Epidermal melanocyte (primary cell): ENCODE measurements at regions not wholly inside any gene's neighbourhood (a gene's known extent, or its start where the extent isn't known, plus 50 kb on each side); places are given as distances from the start of the nearest gene placed in this dataset.

Experiments used
- DNase-seq: peaks from one replicate; pipeline ENCODE4 v3.0.0; 2011; ENCODE audit warnings: low spot score; ENCODE audit not compliant: insufficient read length

GRCh38 chr13:48761256-48761655, 107.5 kb downstream of the CYSLTR2 start:
- DNase-seq: no peak

GRCh38 chr13:48769107-48769704, 115.5 kb downstream of the CYSLTR2 start:
- DNase-seq: no peak

- no peak for DNase-seq
These were observed 116.6 kb downstream of the CYSLTR2 start for GRCh38 chr13:48770372-48770771.

- DNase-seq: no peak
These were observed 119.2 kb downstream of the CYSLTR2 start for GRCh38 chr13:48772908-48773307.

- DNase-seq: no peak
These were observed 120.0 kb downstream of the CYSLTR2 start for GRCh38 chr13:48773531-48774275.

GRCh38 chr13:48775285-48775684, 121.6 kb downstream of the CYSLTR2 start:
- DNase-seq: no peak

GRCh38 chr13:48775804-48776203, 122.1 kb downstream of the CYSLTR2 start:
- no peak for DNase-seq

GRCh38 chr13:48776401-48776800, 122.7 kb downstream of the CYSLTR2 start:
- DNase-seq: no peak

- no peak for DNase-seq
These were observed 124.9 kb downstream of the CYSLTR2 start for GRCh38 chr13:48778610-48779009.

- DNase-seq: no peak
These were observed 127.1 kb downstream of the CYSLTR2 start for GRCh38 chr13:48780713-48781341.

GRCh38 chr13:48782429-48782840, 128.7 kb downstream of the CYSLTR2 start:
- no peak for DNase-seq

- peak; percentile 43 for DNase-seq
These were observed 129.5 kb downstream of the CYSLTR2 start for GRCh38 chr13:48783181-48783630.

GRCh38 chr13:48783695-48784230, 130.0 kb downstream of the CYSLTR2 start:
- no peak for DNase-seq

GRCh38 chr13:48784916-48785548, 131.3 kb downstream of the CYSLTR2 start:
- DNase-seq: no peak

- DNase-seq: no peak
These were observed 136.5 kb downstream of the CYSLTR2 start for GRCh38 chr13:48790199-48790598.

GRCh38 chr13:48790966-48791365, 137.2 kb downstream of the CYSLTR2 start:
- no peak for DNase-seq

- no peak for DNase-seq
These were observed 143.4 kb downstream of the CYSLTR2 start for GRCh38 chr13:48797127-48797526.

- no peak for DNase-seq
These were observed 144.0 kb downstream of the CYSLTR2 start for GRCh38 chr13:48797761-48798160.

GRCh38 chr13:48798180-48798579, 144.5 kb downstream of the CYSLTR2 start:
- no peak for DNase-seq

- DNase-seq: no peak
These were observed 147.5 kb downstream of the CYSLTR2 start for GRCh38 chr13:48801255-48801654.

- DNase-seq: no peak
These were observed 151.3 kb downstream of the CYSLTR2 start for GRCh38 chr13:48804821-48805601.
